ENCODE measurements at regions not wholly inside any gene's neighbourhood (a gene's known extent, or its start where the extent isn't known, plus 50 kb on each side); places are given as distances from the start of the nearest gene placed in this dataset.

DNA sequence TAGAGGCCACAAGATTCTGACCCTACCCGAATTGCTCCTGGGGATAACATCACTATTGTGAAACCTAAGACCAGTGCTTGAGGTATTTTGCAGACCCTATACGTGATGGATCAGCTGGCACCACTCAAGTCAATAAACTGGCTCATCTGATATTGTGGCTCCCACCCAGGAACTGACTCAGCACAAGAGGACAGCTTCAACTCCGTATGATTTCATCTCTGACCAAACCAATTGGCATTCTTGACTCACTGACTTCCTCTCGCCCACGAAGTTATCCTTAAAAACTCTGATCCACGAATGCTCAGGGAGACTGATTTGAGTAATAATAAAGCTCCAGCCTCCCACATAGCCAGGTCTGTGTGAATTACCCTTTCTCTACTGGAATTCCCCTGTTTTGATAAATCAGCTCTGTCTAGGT is 1036.1 kb upstream of the TMEM132C start:
- TF ChIP-seq EP300 (IDR thresholded peaks at IDR 0.05) (no peak), POLR2A (IDR thresholded peaks at IDR 0.05) (no peak)
- TF ChIP-seq, protein P1, sequence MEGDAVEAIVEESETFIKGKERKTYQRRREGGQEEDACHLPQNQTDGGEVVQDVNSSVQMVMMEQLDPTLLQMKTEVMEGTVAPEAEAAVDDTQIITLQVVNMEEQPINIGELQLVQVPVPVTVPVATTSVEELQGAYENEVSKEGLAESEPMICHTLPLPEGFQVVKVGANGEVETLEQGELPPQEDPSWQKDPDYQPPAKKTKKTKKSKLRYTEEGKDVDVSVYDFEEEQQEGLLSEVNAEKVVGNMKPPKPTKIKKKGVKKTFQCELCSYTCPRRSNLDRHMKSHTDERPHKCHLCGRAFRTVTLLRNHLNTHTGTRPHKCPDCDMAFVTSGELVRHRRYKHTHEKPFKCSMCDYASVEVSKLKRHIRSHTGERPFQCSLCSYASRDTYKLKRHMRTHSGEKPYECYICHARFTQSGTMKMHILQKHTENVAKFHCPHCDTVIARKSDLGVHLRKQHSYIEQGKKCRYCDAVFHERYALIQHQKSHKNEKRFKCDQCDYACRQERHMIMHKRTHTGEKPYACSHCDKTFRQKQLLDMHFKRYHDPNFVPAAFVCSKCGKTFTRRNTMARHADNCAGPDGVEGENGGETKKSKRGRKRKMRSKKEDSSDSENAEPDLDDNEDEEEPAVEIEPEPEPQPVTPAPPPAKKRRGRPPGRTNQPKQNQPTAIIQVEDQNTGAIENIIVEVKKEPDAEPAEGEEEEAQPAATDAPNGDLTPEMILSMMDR (IDR thresholded peaks at IDR 0.05), result no peak

Data from stomach (tissue), 4 donors.